Astrocyte (in vitro differentiated cells and primary cell): ENCODE measurements at regions not wholly inside any gene's neighbourhood (a gene's known extent, or its start where the extent isn't known, plus 50 kb on each side); places are given as distances from the start of the nearest gene placed in this dataset.

Experiments
- EZH2 ChIP-seq: IDR thresholded peaks from 2 replicates; pipeline ENCODE4 v1.6.1; 2012; ENCODE audit warnings: mild to moderate bottlenecking, low read length, inconsistent platforms; ENCODE audit not compliant: insufficient read depth
- TF ChIP-seq, protein P1 (sequence below): IDR thresholded peaks from 2 replicates; pipeline ENCODE4 v1.5.1; 2011; ENCODE audit warnings: low read depth, mild to moderate bottlenecking, inconsistent platforms, low read length, moderate library complexity; ENCODE audit not compliant: insufficient read depth

DNA sequence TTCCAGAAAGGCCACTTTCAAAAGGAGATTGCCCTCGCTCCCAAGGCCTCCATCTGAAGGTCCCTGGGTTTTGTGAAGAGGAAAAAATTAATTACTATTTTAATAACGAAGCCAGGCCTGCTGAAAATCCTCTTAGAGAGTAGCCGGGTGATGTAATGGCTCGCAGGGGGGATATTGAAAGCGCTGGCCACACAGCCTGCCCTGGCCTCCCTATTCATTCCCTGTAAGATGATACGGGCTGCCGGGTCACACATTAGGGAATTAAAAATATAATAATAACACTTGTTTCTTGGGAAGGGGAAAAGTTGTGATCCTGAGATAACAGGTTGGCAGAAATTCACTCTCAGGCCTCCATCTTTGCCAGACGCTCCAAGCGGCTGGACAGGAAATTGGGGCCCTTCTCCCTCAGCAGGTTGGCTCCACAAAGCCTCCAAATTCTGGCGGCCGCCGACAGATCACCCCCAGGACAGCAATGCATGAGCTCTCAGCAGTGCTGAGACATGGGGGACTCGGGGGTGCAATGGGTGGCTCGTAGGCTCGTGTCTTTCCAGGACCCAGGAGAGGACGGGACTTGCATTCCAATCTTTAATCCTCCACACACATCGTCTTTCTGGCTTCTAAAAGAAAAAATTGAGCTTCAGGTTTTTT, 299.9 kb upstream of the SALL3 start:
- TF ChIP-seq, protein P1, sequence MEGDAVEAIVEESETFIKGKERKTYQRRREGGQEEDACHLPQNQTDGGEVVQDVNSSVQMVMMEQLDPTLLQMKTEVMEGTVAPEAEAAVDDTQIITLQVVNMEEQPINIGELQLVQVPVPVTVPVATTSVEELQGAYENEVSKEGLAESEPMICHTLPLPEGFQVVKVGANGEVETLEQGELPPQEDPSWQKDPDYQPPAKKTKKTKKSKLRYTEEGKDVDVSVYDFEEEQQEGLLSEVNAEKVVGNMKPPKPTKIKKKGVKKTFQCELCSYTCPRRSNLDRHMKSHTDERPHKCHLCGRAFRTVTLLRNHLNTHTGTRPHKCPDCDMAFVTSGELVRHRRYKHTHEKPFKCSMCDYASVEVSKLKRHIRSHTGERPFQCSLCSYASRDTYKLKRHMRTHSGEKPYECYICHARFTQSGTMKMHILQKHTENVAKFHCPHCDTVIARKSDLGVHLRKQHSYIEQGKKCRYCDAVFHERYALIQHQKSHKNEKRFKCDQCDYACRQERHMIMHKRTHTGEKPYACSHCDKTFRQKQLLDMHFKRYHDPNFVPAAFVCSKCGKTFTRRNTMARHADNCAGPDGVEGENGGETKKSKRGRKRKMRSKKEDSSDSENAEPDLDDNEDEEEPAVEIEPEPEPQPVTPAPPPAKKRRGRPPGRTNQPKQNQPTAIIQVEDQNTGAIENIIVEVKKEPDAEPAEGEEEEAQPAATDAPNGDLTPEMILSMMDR: no peak
- TF ChIP-seq EZH2: no peak
